ENCODE measurements at regions not wholly inside any gene's neighbourhood (a gene's known extent, or its start where the extent isn't known, plus 50 kb on each side); places are given as distances from the start of the nearest gene placed in this dataset.
A peak's percentile ranks its signal among the peaks of the same experiment; 100 is the strongest.

DNA sequence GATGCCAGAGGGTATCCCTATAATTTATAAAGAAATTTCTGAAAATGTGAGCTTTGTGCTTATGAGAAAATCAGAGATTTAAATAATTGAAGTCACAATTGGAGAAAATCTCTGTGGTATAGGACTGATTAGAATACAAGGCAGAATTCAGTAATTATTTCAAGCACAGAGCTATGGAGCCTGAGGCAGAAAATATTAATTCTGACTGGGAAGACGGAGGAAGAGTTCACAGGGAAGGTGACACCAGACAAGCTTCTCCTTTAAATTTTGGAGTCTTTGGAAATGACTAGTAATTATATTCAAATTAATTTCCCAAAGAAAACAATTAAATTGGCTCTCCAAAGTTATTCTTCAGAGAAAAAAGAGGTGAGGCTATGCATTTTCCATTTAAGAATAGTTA lies 121.5 kb downstream of the CHRM3 start:
- H3K4me1 Mint-ChIP-seq, result no peaks in the 10 kb centered on the region
- no peak overlapping the region for H3K4me3 Mint-ChIP-seq
- intact Hi-C loops (cut with micrococcal nuclease), result no loop called here
- peaks cover 21% of the 10 kb centered on the region for H3K9me3 Mint-ChIP-seq
- no peak overlapping the region for H3K27ac Mint-ChIP-seq
- no peaks in the 10 kb centered on the region for H3K36me3 Mint-ChIP-seq (ENCODE audit: low read depth)
- H3K27me3 Mint-ChIP-seq, result no peaks in the 10 kb centered on the region
- no peak for DNase-seq

DNA sequence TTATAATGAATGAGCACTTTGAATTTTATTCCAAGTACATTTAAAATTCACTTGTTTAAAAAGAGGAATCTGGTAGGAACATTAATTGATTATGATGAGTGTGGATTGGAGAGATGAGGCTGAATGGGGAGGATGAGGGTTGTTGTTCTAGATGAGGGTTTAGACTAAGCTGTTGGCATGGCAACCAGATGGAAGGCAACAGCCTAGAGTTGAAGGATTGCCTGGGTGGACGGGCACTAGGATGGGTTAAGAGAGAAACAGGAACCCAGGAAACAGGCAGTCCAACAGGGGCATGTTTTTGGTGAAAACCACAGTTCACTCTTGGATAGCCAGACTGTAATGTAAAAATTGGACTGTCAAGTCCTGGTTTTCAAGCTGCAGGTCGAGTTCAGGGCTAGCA lies 125.5 kb downstream of the CHRM3 start:
- H3K27ac Mint-ChIP-seq, result no peak overlapping the region
- H3K4me3 Mint-ChIP-seq, result no peak overlapping the region
- intact Hi-C loops (cut with micrococcal nuclease), result no loop called here
- H3K27me3 Mint-ChIP-seq, result no peaks in the 10 kb centered on the region
- peaks cover 7% of the 10 kb centered on the region for H3K9me3 Mint-ChIP-seq
- H3K4me1 Mint-ChIP-seq, result no peaks in the 10 kb centered on the region
- H3K36me3 Mint-ChIP-seq (ENCODE audit: low read depth), result no peaks in the 10 kb centered on the region
- no peak for DNase-seq

- no peaks in the 10 kb centered on the region for H3K9me3 Mint-ChIP-seq
- DNase-seq, result no peak
- intact Hi-C loops (cut with micrococcal nuclease), result no loop called here
- H3K4me1 Mint-ChIP-seq, result no peaks in the 10 kb centered on the region
- no peak overlapping the region for H3K4me3 Mint-ChIP-seq
- no peaks in the 10 kb centered on the region for H3K36me3 Mint-ChIP-seq (ENCODE audit: low read depth)
- H3K27me3 Mint-ChIP-seq, result no peaks in the 10 kb centered on the region
- no peak overlapping the region for H3K27ac Mint-ChIP-seq
Observed at GRCh38 chr1:239516579-239516978, 130.2 kb downstream of the CHRM3 start.

GRCh38 chr1:239526391-239526790 lies 140.0 kb downstream of the CHRM3 start:
- DNase-seq, result no peak
- H3K4me3 Mint-ChIP-seq, result no peak overlapping the region
- no peak overlapping the region for H3K27ac Mint-ChIP-seq
- no peaks in the 10 kb centered on the region for H3K9me3 Mint-ChIP-seq
- no peaks in the 10 kb centered on the region for H3K4me1 Mint-ChIP-seq
- intact Hi-C loops (cut with micrococcal nuclease), result no loop called here
- no peaks in the 10 kb centered on the region for H3K27me3 Mint-ChIP-seq
- H3K36me3 Mint-ChIP-seq (ENCODE audit: low read depth), result no peaks in the 10 kb centered on the region

- no peaks in the 10 kb centered on the region for H3K9me3 Mint-ChIP-seq
- H3K27ac Mint-ChIP-seq, result no peak overlapping the region
- no peak for DNase-seq
- H3K4me1 Mint-ChIP-seq, result no peaks in the 10 kb centered on the region
- intact Hi-C loops (cut with micrococcal nuclease), result no loop called here
- H3K27me3 Mint-ChIP-seq, result no peaks in the 10 kb centered on the region
- no peak overlapping the region for H3K4me3 Mint-ChIP-seq
- no peaks in the 10 kb centered on the region for H3K36me3 Mint-ChIP-seq (ENCODE audit: low read depth)
Observed at GRCh38 chr1:239527051-239527693, 140.8 kb downstream of the CHRM3 start.

- H3K9me3 Mint-ChIP-seq, result no peaks in the 10 kb centered on the region
- DNase-seq, result no peak
Observed at GRCh38 chr1:239536165-239536849, 149.9 kb downstream of the CHRM3 start.

GRCh38 chr1:239537795-239538194 lies 151.4 kb downstream of the CHRM3 start:
- Mint-ChIP-seq H3K4me1 (no peaks in the 10 kb centered on the region), H3K4me3 (no peak overlapping the region), H3K27me3 (no peaks in the 10 kb centered on the region), H3K36me3 (ENCODE audit: low read depth) (no peaks in the 10 kb centered on the region), H3K27ac (no peak overlapping the region), H3K9me3 (no peaks in the 10 kb centered on the region)
- no peak for DNase-seq
- intact Hi-C loops (cut with micrococcal nuclease), result no loop called here

More at GRCh38 chr1:239536165-239536849, 149.9 kb downstream of the CHRM3 start:
- H3K4me3 Mint-ChIP-seq, result no peak overlapping the region
- intact Hi-C loops (cut with micrococcal nuclease), result no loop called here
- no peaks in the 10 kb centered on the region for H3K27me3 Mint-ChIP-seq
- no peaks in the 10 kb centered on the region for H3K36me3 Mint-ChIP-seq (ENCODE audit: low read depth)
- H3K27ac Mint-ChIP-seq, result no peak overlapping the region
- no peaks in the 10 kb centered on the region for H3K4me1 Mint-ChIP-seq

DNA sequence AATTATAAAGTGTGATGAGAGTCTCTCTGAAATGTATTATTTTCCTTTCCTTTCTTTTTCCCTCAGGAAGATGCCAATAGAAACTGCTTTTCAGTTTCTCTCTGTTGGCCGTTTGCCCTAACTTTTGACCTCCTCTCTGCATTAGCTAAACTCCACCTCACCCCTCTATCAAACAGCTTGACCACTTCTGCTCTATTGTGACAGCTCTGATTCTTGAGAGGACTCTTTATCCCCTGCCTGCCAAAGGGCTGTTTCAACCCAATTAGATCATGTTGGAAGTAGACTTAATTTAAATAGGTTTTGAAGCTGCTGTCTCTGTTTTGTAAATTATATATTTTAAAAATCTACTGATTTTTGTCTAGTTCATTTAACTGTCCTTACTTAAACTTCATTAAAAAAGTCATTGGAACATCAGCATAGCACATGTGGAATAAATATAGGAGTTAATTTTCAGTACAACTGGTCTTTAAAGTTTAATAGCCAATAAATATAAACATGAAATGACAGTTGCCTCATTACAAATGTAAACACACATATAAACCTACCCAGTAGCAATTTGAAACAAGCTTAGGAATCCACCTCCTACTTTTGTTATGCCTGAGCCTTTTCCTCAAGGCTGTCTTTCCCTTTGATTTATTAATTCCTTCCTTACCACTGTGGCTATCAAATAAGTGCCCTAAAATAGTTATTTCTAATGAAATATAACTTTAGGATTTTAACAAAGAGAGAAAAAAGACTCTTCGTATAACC lies 152.0 kb downstream of the CHRM3 start:
- no peak for DNase-seq
- Mint-ChIP-seq H3K27me3 (no peaks in the 10 kb centered on the region), H3K9me3 (no peaks in the 10 kb centered on the region), H3K27ac (no peak overlapping the region), H3K36me3 (ENCODE audit: low read depth) (no peaks in the 10 kb centered on the region), H3K4me3 (no peak overlapping the region), H3K4me1 (no peaks in the 10 kb centered on the region)
- intact Hi-C loops (cut with micrococcal nuclease), result no loop called here

DNA sequence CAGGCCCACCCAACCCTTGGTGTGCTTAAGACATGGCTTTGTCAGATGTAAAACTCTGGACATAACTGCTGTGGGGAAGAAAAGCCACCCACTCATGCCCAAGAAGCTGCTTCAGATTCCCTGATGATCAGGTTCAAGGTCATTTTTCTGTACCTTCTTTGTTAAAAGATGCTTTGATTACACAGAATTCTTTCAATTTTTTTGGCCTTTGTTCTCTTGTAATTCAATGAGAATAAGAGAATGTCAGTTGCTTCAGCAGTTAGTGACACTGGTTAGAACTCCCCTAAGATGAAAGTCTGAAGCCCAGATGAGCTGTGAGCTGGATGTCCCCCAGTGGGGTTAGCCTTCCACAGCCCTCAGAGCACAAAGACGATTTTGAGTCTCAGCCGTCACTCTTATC lies 152.7 kb downstream of the CHRM3 start:
- no peaks in the 10 kb centered on the region for H3K27me3 Mint-ChIP-seq
- no peak overlapping the region for H3K4me3 Mint-ChIP-seq
- intact Hi-C loops (cut with micrococcal nuclease), result no loop called here
- no peak overlapping the region for H3K27ac Mint-ChIP-seq
- no peaks in the 10 kb centered on the region for H3K36me3 Mint-ChIP-seq (ENCODE audit: low read depth)
- no peaks in the 10 kb centered on the region for H3K9me3 Mint-ChIP-seq
- DNase-seq, result no peak
- H3K4me1 Mint-ChIP-seq, result no peaks in the 10 kb centered on the region

DNA sequence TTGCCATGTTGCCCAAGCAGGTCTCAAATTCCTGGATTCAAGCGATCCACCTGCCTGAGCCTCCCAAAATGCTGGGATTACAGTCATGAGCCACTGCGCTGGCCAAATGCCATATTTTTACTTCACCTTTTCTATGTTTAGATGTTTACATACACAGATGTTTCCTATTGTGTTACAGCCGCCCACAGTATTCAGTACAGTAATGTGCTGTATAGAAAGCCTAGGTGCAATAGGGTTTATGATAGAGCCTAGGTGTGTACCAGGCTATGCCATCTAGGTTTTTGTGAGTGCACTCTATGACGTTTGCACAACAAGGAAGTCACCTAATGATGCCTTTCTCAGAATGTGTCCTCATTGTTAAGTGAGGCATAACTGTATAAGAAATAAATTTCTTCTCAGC lies 153.4 kb downstream of the CHRM3 start:
- no peak overlapping the region for H3K4me3 Mint-ChIP-seq
- intact Hi-C loops (cut with micrococcal nuclease), result loop anchor here (10.0 kb wide), 1 partner anchor 135 kb away; no protein-coding TSS in a partner anchor

GRCh38 chr1:239543873-239544272 lies 157.5 kb downstream of the CHRM3 start:
- no peak overlapping the region for H3K4me3 Mint-ChIP-seq
- no peak overlapping the region for H3K27ac Mint-ChIP-seq
- no peaks in the 10 kb centered on the region for H3K27me3 Mint-ChIP-seq

More for the DNA sequence above, 153.4 kb downstream of the CHRM3 start:
- no peak overlapping the region for H3K27ac Mint-ChIP-seq
- H3K27me3 Mint-ChIP-seq, result no peaks in the 10 kb centered on the region
- H3K36me3 Mint-ChIP-seq (ENCODE audit: low read depth), result no peaks in the 10 kb centered on the region
- no peaks in the 10 kb centered on the region for H3K4me1 Mint-ChIP-seq
- DNase-seq, result no peak
- no peaks in the 10 kb centered on the region for H3K9me3 Mint-ChIP-seq

GRCh38 chr1:239545466-239545865 lies 159.1 kb downstream of the CHRM3 start:
- Mint-ChIP-seq H3K27ac (no peak overlapping the region), H3K4me3 (no peak overlapping the region), H3K9me3 (no peaks in the 10 kb centered on the region), H3K4me1 (peaks cover 12% of the 10 kb centered on the region), H3K27me3 (no peaks in the 10 kb centered on the region), H3K36me3 (ENCODE audit: low read depth) (no peaks in the 10 kb centered on the region)
- no peak for DNase-seq
- intact Hi-C loops (cut with micrococcal nuclease), result loop anchor here (10.0 kb wide), 1 partner anchor 141 kb away; no protein-coding TSS in a partner anchor

More at GRCh38 chr1:239543873-239544272, 157.5 kb downstream of the CHRM3 start:
- H3K9me3 Mint-ChIP-seq, result no peaks in the 10 kb centered on the region
- DNase-seq, result no peak
- H3K36me3 Mint-ChIP-seq (ENCODE audit: low read depth), result no peaks in the 10 kb centered on the region
- intact Hi-C loops (cut with micrococcal nuclease), result loop anchor here (10.0 kb wide), 1 partner anchor 139 kb away; no protein-coding TSS in a partner anchor
- peaks cover 12% of the 10 kb centered on the region for H3K4me1 Mint-ChIP-seq

- no peaks in the 10 kb centered on the region for H3K36me3 Mint-ChIP-seq (ENCODE audit: low read depth)
- peak overlapping the region; percentile 59 for H3K4me3 Mint-ChIP-seq
- peak overlapping the region; percentile 32 for H3K27ac Mint-ChIP-seq
- H3K27me3 Mint-ChIP-seq, result no peaks in the 10 kb centered on the region
- no peak for DNase-seq
- peaks cover 12% of the 10 kb centered on the region for H3K4me1 Mint-ChIP-seq
- intact Hi-C loops (cut with micrococcal nuclease), result loop anchor here (1.0 to 10.0 kb wide), 2 partner anchors 143 to 171 kb away; no protein-coding TSS in a partner anchor
- no peaks in the 10 kb centered on the region for H3K9me3 Mint-ChIP-seq
Observed at GRCh38 chr1:239547987-239548386, 161.6 kb downstream of the CHRM3 start.

GRCh38 chr1:239550178-239550577 lies 163.8 kb downstream of the CHRM3 start:
- Mint-ChIP-seq H3K36me3 (ENCODE audit: low read depth) (no peaks in the 10 kb centered on the region), H3K4me1 (peaks cover 12% of the 10 kb centered on the region), H3K9me3 (no peaks in the 10 kb centered on the region), H3K4me3 (no peak overlapping the region), H3K27ac (no peak overlapping the region), H3K27me3 (no peaks in the 10 kb centered on the region)
- intact Hi-C loops (cut with micrococcal nuclease), result no loop called here
- no peak for DNase-seq

Data from activated CD4-positive, alpha-beta T cell treated with anti-CD3 and anti-CD28 coated beads, Interleukin-2, amount 10 ng/mL, durations not matched to agents 24 days and 14 days (primary cell).